GM19328 (cell line): ENCODE measurements at regions not wholly inside any gene's neighbourhood (a gene's known extent, or its start where the extent isn't known, plus 50 kb on each side); places are given as distances from the start of the nearest gene placed in this dataset.
A peak's percentile ranks its signal among the peaks of the same experiment; 100 is the strongest.
"Not testable (repeated sequence)": the region's sequence is repeated elsewhere in the genome, so short reads cannot be mapped to it uniquely, and the experiment has no call there.

Source experiments
- ATAC-seq: cut with Tn5 transposase; IDR thresholded peaks from one replicate; pipeline ENCODE4 v1.9.1; 2021; ENCODE audit warnings: mild to moderate bottlenecking, moderate library complexity; ENCODE audit not compliant: unreplicated experiment

DNA sequence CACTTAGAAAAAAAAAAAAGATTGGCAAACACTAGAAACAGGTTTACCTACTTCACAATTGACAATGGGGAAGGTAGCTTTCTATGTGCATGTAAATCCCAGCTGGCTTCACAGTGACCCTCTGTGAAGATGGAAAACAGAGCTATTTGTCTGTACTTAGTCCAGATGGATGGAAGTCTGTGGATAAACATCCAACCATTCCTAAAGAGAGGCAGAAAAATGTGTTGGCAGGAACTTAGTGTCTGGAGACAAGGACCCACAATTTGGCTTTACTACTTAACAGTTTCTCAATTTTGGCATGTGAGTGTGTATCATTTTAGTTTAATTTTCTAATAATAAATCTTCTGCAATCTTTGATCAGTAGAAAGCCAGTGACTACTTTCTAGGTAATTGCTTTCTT, 154.4 kb downstream of the RAD51AP2 start:
- ATAC-seq = no peak

GRCh38 chr2:17362956-17363355, 155.3 kb downstream of the RAD51AP2 start:
- ATAC-seq = no peak

GRCh38 chr2:17355608-17356329, 162.5 kb downstream of the RAD51AP2 start:
- peak; percentile 52 for ATAC-seq

DNA sequence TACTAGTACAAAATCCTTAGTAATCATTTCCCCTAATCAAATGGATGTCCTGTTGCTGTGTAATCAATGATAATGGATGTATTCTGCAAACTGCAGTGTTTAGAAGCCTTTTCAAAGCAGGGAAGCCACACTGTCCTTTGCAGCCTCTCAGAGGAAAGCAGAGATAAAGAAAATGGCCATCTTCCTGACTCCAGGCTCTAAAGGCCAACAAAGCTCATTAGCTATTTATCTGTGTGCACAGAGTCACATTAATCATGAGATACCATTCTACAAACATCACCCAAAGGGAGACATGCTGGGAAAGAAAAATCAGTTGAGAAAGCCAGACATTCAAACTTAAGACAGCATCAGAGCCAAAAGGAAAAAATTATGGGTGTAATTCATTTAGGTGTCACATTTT, 165.0 kb downstream of the RAD51AP2 start:
- no peak for ATAC-seq

DNA sequence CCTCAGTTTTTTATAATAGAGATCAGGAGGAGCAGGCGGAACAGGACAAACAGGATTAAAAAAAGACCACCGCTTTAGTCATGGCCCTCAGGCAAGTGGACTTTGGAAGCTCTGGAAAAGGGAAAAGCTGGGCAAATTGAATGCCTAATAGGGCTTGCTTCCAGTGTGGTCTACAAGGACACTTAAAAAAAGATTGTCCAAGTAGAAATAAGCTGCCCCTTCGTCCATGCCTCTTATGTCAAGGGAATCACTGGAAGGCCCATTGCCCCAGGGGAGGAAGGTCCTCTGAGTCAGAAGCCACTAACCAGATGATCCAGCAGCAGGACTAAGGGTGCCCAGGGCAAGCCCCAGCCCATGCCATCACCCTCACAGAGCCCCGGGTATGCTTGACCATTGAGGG, 175.5 kb downstream of the RAD51AP2 start:
- not testable (repeated sequence) for ATAC-seq

DNA sequence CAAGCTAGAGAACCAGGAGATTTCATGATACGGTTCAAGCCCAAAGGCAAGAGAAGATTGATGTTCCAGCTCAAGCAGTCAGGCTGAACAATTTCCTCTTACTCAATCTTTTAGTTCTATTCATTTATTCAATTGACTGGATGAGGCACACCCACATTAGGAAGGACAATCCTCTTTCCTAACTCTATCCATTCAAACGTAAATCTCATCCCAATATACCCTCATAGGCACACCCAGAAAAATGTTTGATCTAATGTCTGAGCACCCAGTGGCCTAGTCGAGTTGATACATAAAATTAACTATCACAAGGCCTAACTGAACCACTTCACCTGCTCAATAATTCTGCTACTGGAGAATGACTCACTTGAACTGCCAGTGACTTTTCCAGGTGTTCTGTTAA, 180.7 kb downstream of the RAD51AP2 start:
- ATAC-seq = no peak

DNA sequence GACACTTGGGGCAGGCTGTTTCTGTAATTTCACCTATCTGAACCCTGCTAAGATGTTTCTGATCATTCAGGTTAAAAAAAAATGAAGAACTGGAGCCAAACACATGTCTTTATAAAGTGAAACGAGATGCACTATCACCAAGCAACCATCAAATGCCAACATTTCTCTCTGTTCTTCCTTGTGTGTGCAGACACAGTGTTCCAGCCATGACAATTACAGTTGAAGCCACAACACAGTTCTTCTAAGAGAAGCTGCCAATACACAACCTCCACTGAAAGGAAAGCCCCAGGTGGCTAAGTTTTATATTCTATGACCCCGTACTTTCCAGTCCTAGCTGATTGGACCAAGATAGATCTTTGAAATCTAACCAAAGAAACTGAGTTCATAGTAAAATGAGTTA, 181.8 kb downstream of the RAD51AP2 start:
- no peak for ATAC-seq

DNA sequence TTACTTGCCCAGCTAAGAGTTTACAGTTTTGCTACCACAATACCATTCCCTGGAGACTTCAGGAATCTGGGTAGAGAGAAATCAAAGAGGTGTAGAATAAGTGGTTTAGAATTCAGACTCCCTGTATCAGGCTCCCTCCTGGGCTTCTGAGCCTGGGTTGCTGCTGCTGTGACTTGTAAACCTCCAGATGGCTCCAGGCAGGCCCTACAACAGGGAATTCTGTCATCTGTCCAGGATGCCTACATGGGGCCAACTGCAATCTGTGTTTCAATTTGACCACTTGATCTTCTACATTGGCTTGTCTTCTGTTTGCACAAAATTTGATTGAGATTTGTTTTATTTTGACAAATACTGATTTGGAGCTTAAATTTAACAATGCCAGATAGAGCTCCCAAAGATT, 183.9 kb downstream of the RAD51AP2 start:
- ATAC-seq = no peak

- no peak for ATAC-seq
Measured at GRCh38 chr2:17331636-17332035, 186.6 kb downstream of the RAD51AP2 start.

GRCh38 chr2:17328161-17328560, 190.1 kb downstream of the RAD51AP2 start:
- ATAC-seq = no peak

DNA sequence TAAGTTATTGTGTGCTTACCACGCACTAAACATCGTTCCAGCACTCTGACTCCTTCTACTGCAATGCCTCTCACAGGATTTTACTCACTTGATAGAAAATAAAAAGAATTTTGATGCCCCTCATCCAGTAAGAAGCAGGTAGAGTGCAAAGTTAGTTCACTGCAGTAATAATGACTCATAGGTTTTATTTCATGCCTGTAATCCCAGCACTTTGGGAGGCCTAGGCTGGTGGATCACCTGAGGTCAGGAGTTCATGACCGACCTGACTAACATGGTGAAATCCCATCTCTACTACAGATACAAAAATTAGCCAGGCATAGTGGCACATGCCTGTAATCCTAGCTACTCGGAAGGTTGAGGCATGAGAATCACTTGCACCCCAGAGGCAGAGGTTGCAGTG, 190.6 kb downstream of the RAD51AP2 start:
- no peak for ATAC-seq

DNA sequence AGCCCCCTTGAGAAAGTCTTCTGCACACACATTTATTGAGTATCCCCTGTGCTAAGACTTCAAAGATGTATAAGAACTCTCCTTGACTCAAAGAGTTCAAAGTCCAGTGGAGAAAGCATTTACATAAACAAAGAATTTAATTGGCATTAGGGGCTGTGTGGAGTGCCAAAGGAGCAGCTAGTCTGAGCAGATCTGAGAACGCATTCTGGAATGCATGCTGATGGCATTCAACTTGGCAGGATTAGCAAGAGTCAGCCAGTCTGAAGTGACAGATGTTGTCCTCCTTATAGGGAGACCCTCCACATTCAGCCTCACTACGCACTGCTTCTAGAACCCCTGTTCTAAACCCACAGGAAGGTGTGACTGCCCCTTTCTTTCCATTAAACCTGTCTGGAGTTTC, 191.5 kb downstream of the RAD51AP2 start:
- no peak for ATAC-seq

- ATAC-seq = no peak
Measured at GRCh38 chr2:17323697-17324096, 194.5 kb downstream of the RAD51AP2 start.

DNA sequence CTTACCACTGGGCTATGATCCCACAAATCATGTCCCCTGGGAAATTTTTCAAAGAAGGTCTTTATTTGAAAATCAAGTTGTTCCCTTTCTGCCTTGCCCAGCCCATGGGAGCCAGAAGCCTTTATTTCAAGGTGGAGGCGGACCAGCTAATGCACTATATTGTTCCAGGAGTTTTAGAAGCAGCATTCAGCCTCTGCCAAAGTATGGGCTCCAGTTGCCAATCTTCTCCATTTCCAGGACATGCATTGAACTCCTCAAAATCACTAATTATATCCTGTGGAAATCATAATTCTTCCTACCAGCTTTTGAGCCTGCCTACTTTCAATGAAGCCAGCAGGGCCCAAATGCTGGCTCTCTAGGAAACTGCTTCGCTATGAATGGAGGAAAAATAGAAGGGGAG, 195.8 kb downstream of the RAD51AP2 start:
- no peak for ATAC-seq

DNA sequence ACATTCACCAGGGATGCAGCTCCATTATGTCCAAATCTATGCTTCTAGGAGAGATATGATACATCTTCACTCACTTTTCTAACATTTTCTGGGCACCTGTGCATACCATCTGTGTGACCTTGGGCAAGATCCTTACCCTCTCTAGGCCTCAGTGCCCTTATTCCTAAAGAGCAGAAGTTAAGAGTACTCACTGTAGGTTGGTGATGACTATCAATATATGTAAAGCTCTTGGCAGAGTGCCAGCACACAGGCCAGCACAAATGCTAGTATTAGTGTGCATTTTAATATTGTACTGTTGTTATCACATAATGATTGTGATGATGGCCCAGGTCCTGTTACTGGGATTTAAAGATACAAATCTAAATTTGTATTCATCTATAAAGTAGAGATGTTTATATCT, 199.2 kb downstream of the RAD51AP2 start:
- ATAC-seq = no peak

- no peak for ATAC-seq
Measured at GRCh38 chr2:17318013-17318412, 200.2 kb downstream of the RAD51AP2 start.

DNA sequence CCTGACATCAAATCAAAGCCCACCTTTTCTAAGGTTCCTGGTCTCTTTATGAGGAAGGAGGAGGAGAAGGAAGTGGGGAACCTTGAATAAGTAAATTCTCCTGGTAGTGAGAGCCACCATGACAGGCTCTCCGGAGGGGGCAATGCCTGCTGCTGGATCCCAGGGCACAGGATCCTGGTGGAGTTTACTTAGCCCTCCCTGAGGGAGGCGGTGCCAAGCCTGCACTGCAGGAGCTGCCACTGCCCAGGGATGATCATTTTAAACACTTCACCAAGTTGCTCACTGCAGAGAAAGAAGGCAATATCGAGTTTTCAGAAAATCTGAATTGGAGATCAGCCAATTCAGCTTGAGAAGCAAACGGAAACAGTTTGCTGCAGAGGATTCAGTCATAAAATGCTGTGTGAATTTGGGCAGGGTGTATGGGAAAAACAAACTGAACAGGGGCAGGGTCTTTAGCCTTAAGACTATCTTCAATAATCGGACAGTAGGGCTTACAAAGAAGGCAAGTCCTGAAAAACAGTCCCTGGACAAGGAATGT, 200.7 kb downstream of the RAD51AP2 start:
- ATAC-seq = no peak

GRCh38 chr2:17313261-17313660, 205.0 kb downstream of the RAD51AP2 start:
- no peak for ATAC-seq

DNA sequence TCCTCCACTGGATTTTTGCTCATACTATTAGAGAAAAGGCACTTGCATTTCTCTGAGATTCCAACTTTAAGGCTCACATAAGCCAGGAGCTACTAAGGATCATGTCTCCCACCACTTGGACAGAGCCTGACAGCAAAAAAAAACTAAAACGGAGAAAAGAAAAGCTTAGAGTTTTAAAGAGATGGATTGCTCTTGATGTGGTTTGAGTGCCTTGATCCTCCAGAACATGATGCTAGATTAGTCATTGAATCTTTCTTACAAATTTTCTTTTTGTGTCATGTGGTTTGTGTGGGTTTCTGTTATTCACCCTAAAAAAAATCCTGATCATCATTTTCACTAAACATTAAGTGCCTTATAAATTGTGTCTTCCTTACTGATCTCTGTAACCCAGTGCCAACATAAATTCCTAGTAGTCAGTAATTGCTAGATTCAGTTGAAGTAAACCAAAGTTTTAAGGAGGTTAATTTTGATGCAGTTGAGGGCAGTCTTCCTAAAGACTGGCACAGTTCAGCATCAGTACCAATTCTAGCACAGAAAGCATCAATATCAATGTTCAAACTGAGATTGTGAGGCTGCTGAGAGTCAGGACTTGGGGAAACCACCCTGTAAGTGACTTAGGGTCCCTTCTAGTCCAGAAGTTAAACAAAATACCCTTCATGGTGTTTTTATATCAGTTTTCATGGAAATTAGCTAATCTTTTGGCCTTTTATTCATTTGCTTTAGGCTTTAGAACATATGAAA, 206.3 kb downstream of the RAD51AP2 start:
- ATAC-seq = no peak

DNA sequence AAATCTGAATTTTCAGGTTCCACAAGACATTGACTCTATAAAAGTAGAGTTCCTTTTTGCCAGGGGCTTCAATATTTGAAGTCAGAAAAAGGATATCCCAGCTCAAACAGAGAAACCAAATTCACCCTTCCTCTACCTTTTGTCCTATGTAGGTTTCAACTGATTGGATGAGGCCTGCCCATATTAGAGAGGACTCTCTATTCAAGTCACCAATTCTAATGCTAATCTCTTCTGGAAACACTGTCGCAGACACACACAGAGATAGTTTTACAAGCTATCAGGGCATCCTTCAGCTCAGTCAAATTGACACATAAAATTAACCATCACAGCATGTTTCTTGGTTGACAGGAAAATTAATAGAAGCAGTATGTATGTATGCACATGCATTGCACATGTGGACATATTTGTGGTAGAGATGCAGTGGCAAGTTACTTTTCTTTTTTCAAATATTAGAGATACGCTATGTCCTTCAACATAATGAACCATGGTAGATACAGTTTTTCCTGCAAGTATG, 207.1 kb downstream of the RAD51AP2 start:
- no peak for ATAC-seq

GRCh38 chr2:17309741-17310339, 208.4 kb downstream of the RAD51AP2 start:
- ATAC-seq = peak; percentile 72

GRCh38 chr2:17309181-17309580, 209.1 kb downstream of the RAD51AP2 start:
- ATAC-seq = no peak
